SK-N-SH (cell line): ENCODE measurements at regions not wholly inside any gene's neighbourhood (a gene's known extent, or its start where the extent isn't known, plus 50 kb on each side); places are given as distances from the start of the nearest gene placed in this dataset.

Experiments used
- CTCF ChIA-PET: fragments of 300-600, 350-600 bp; formaldehyde crosslinking; extraction: SDS; loops from one replicate; lab custom pipeline; 2021; lab: Yijun Ruan, JAX
- POLR2A ChIA-PET: fragments of 350-600 bp; sonication (Branson Sonifier 250); formaldehyde crosslinking; extraction: SDS; loops from one replicate; lab custom pipeline; 2020; ENCODE audit warnings: antibody characterized with exemption, inconsistent platforms; lab: Yijun Ruan, JAX
- DNase-seq: peaks from one replicate; pipeline ENCODE4 v3.0.0; 2012
- H2AFZ ChIP-seq: fragments of 200-600 bp; sonication (generic); 2 replicates; pipeline ENCODE4 v1.8.1; 2016; ENCODE audit warnings: antibody characterized with exemption, mild to moderate bottlenecking, low read depth
- H3F3A ChIP-seq: fragments of 200-600 bp; sonication (generic); replicated peaks from 2 replicates; pipeline ENCODE3; 2016; ENCODE audit warnings: antibody characterized with exemption, mild to moderate bottlenecking; ENCODE audit not compliant: insufficient read depth
- H3K27ac ChIP-seq, 2 experiments: fragments of 200-500 bp in 1 of 2; fragments of 200-600 bp in 1 of 2; sonication (Bioruptor generic) in 1 of 2; sonication (generic), shearing (Covaris generic) in 1 of 2; 2 replicates each; pipeline versions ENCODE4 v1.5.1 to v1.6.1; 2014 to 2016; ENCODE audit warnings: low read depth in 2 of 2, inconsistent platforms in 1 of 2, low read length in 1 of 2, mild to moderate bottlenecking in 1 of 2, mixed read lengths in 1 of 2
- H3K27me3 ChIP-seq: fragments of 200-600 bp; sonication (generic), shearing (Covaris generic); 2 replicates; pipeline ENCODE4 v1.6.1; 2016; ENCODE audit warnings: mixed run types; ENCODE audit not compliant: insufficient read depth
- H3K36me3 ChIP-seq, 2 experiments: fragments of 200-500 bp in 1 of 2; fragments of 200-600 bp in 1 of 2; sonication (Bioruptor generic) in 1 of 2; sonication (generic) in 1 of 2; replicated peaks in 1 of 2; 2 replicates each; pipeline versions ENCODE3 to v1.5.1; 2014 to 2016; ENCODE audit warnings: low read length in 1 of 2, mild to moderate bottlenecking in 1 of 2; ENCODE audit not compliant: insufficient read depth in 2 of 2, control insufficient read depth in 1 of 2
- H3K4me1 ChIP-seq, 2 experiments: fragments of 200-500 bp in 1 of 2; fragments of 200-600 bp in 1 of 2; sonication (Bioruptor generic) in 1 of 2; sonication (generic), shearing (Covaris generic) in 1 of 2; 2 replicates each; pipeline versions ENCODE4 v1.5.1 to v1.6.1; 2014 to 2016; ENCODE audit warnings: low read depth in 1 of 2, low read length in 1 of 2, mixed run types in 1 of 2; ENCODE audit not compliant: insufficient read depth in 2 of 2, control insufficient read depth in 1 of 2
- H3K4me2 ChIP-seq: fragments of 200-600 bp; sonication (generic), shearing (Covaris generic); 2 replicates; pipeline ENCODE4 v1.6.1; 2017; ENCODE audit warnings: mixed run types
- H3K4me3 ChIP-seq, 2 experiments: fragments of 200-500 bp in 1 of 2; fragments of 200-600 bp in 1 of 2; sonication (Bioruptor generic) in 1 of 2; sonication (generic), shearing (Covaris generic) in 1 of 2; 2 replicates each; pipeline versions ENCODE4 v1.5.1 to v1.8.1; 2014 to 2016; ENCODE audit warnings: low read depth in 2 of 2, inconsistent platforms in 1 of 2, low read length in 1 of 2, mild to moderate bottlenecking in 1 of 2, mixed read lengths in 1 of 2, moderate library complexity in 1 of 2
- H3K79me2 ChIP-seq: fragments of 200-600 bp; sonication (generic); 2 replicates; pipeline ENCODE4 v1.8.1; 2017; ENCODE audit warnings: mild to moderate bottlenecking; ENCODE audit not compliant: insufficient read depth
- H3K9ac ChIP-seq: fragments of 200-600 bp; sonication (generic); 2 replicates; pipeline ENCODE4 v1.6.1; 2017; ENCODE audit warnings: mixed run types
- H3K9me2 ChIP-seq: fragments of 200-600 bp; sonication (generic); 2 replicates; pipeline ENCODE4 v1.6.1; 2017; ENCODE audit warnings: mixed run types
- H3K9me3 ChIP-seq: fragments of 200-600 bp; sonication (generic); 2 replicates; pipeline ENCODE4 v1.6.1; 2017; ENCODE audit warnings: mixed run types, mild to moderate bottlenecking, moderate library complexity
- H4K20me1 ChIP-seq: fragments of 200-600 bp; sonication (generic); 2 replicates; pipeline ENCODE4 v1.6.1; 2017; ENCODE audit warnings: mild to moderate bottlenecking, mixed run types; ENCODE audit not compliant: insufficient read depth
- CHD2 ChIP-seq: fragments of 150-350 bp; IDR thresholded peaks from 2 replicates; pipeline ENCODE4 v1.6.1; 2018; ENCODE audit warnings: low read length; ENCODE audit not compliant: partially characterized antibody
- EP300 ChIP-seq, 2 experiments: IDR thresholded peaks; 2 replicates each; pipeline versions ENCODE4 v1.4.0 to v1.6.1; 2012; ENCODE audit warnings: borderline replicate concordance in 1 of 2, low read depth in 1 of 2, low read length in 1 of 2
- EZH2phosphoT487 ChIP-seq: fragments of 200-600 bp; sonication (generic); IDR thresholded peaks from 2 replicates; pipeline ENCODE4 v1.6.1; 2017; ENCODE audit warnings: low read depth, mixed run types, mild to moderate bottlenecking, antibody characterized with exemption, moderate library complexity, borderline replicate concordance
- FOSL2 ChIP-seq: IDR thresholded peaks from 2 replicates; pipeline ENCODE4 v1.4.0; 2012; ENCODE audit warnings: low read depth, mild to moderate bottlenecking, moderate library complexity, borderline replicate concordance
- GATA2 ChIP-seq: sonication (generic); formaldehyde crosslinking; IDR thresholded peaks from 2 replicates; pipeline ENCODE4 v1.5.0; 2020; ENCODE audit warnings: mild to moderate bottlenecking, missing genetic modification reagents
- IRF3 ChIP-seq: fragments of 150-350 bp; IDR thresholded peaks from 2 replicates; pipeline ENCODE4 v1.6.1; 2016; ENCODE audit warnings: mild to moderate bottlenecking, low read depth, low read length
- JUND ChIP-seq: IDR thresholded peaks from 2 replicates; pipeline ENCODE4 v1.4.0; 2012
- MAX ChIP-seq: IDR thresholded peaks from 2 replicates; pipeline ENCODE4 v1.4.0; 2012; ENCODE audit warnings: low read depth
- MXI1 ChIP-seq: IDR thresholded peaks from 2 replicates; pipeline ENCODE4 v1.6.1; 2012; ENCODE audit warnings: mild to moderate bottlenecking, low read depth, low read length, improper control_type of control experiment
- PBX3 ChIP-seq: IDR thresholded peaks from 2 replicates; pipeline ENCODE4; 2012
- RAD21 ChIP-seq: IDR thresholded peaks from 2 replicates; pipeline ENCODE4 v1.6.1; 2012; ENCODE audit warnings: mild to moderate bottlenecking, low read length
- RCOR1 ChIP-seq: fragments of 150-350 bp; IDR thresholded peaks from 2 replicates; pipeline ENCODE4 v1.6.1; 2017; ENCODE audit warnings: antibody characterized with exemption, low read length
- RXRA ChIP-seq: IDR thresholded peaks from 2 replicates; pipeline ENCODE4 v1.4.0; 2012; ENCODE audit warnings: low read depth, mild to moderate bottlenecking, borderline replicate concordance
- SMC3 ChIP-seq: IDR thresholded peaks from 2 replicates; pipeline ENCODE4 v1.6.1; 2012; ENCODE audit warnings: low read depth, low read length, improper control_type of control experiment
- TAF1 ChIP-seq: IDR thresholded peaks from 2 replicates; pipeline ENCODE4 v1.6.1; 2012; ENCODE audit warnings: low read depth, mild to moderate bottlenecking, low read length, moderate library complexity, borderline replicate concordance
- YY1 ChIP-seq: IDR thresholded peaks from 2 replicates; pipeline ENCODE4 v1.4.0; 2012; ENCODE audit warnings: low read depth, mild to moderate bottlenecking
- WGBS: methylation state at CpG from one replicate; pipeline ENCODE4 v1.1.6; 2017; ENCODE audit warnings: low lambda C conversion rate; 5-methylcytosine and 5-hydroxymethylcytosine counted together
- TF ChIP-seq, protein P1 (sequence below): IDR thresholded peaks from 2 replicates; pipeline ENCODE4 v1.4.0; 2012; ENCODE audit warnings: low read depth, borderline replicate concordance

DNA sequence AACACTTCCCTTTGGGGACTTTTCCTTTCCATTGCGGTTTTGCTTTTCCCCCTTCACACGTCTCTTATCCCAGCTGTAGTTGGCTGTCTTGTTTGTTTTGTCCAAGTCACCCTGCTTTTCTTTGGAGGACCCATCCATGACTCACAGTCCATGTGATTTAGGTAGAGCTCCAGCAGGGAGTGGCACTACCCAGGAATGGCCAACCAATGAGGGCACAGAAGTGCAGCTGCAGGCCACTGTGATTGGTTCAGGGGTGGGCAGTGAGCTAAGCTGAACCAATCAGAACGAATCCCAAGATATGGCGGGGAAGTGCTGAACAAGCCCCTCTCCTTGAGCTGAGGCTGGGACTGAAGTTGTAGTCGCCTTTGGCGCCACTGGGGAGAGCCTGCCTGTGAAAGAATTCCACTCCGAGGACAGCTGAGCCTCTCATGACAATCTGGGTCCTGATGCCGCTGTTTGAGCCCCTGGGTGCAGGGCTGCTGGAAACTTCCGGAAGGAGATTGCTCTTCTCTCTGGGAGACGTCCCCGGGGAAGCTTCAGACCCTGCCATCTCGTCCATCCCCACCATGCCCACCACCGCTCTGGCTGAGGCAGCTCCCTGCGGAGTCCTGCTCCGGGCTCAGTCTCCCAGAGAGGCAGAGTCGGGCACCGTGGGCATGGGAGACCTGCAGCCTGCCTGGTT is 62.9 kb upstream of the URI1 start (continued):
- TF ChIP-seq PBX3 (no peak), SMC3 (no peak), MAX (0 out of 2 replicates have a peak, but pooled peaks have one; percentile 38), RXRA (no peak), YY1 (no peak)
- TF ChIP-seq, protein P1, sequence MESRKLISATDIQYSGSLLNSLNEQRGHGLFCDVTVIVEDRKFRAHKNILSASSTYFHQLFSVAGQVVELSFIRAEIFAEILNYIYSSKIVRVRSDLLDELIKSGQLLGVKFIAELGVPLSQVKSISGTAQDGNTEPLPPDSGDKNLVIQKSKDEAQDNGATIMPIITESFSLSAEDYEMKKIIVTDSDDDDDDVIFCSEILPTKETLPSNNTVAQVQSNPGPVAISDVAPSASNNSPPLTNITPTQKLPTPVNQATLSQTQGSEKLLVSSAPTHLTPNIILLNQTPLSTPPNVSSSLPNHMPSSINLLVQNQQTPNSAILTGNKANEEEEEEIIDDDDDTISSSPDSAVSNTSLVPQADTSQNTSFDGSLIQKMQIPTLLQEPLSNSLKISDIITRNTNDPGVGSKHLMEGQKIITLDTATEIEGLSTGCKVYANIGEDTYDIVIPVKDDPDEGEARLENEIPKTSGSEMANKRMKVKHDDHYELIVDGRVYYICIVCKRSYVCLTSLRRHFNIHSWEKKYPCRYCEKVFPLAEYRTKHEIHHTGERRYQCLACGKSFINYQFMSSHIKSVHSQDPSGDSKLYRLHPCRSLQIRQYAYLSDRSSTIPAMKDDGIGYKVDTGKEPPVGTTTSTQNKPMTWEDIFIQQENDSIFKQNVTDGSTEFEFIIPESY: no peak

- 0 out of 2 replicates have a peak overlapping the region, but pooled peaks have one; percentile 6 for H3K9ac ChIP-seq
- no peaks in the 10 kb centered on the region for H3K9me3 ChIP-seq
- no peak for TF ChIP-seq IRF3
- TF ChIP-seq, all 33 proteins: peak for 0
- DNase-seq: no peak
- WGBS: 25% methylated on average over 7 of the region's 7 CpGs
- Histone ChIP-seq H3K4me2 (peak overlapping the region; percentile 73), H3K4me1 (peaks cover 0 to 6% of the 10 kb centered on the region in 2 experiments; a peak in 1 of 4 replicates), H3K79me2 (no peaks in the 10 kb centered on the region), H3K27ac (no peak overlapping the region), H3K4me3 (peak overlapping the region; percentile 46 to 63), H3F3A (no peaks in the 10 kb centered on the region), H3K27me3 (no peaks in the 10 kb centered on the region; the same call in 1 of the 2 replicates), H4K20me1 (no peaks in the 10 kb centered on the region), H2AFZ (peak overlapping the region; percentile 77), H3K9me2 (no peaks in the 10 kb centered on the region), H3K36me3 (no peaks in the 10 kb centered on the region)
- ChIA-PET CTCF (interaction anchor here (0.7 to 3.4 kb wide), 9 partner anchors 19 to 770 kb away, joined by 3 to 21 read pairs (median 6); no protein-coding TSS in a partner anchor), POLR2A (no interaction called here)
Observed at GRCh38 chr19:29879655-29879974, 62.4 kb upstream of the URI1 start.

GRCh38 chr19:29880498-29881081 is 61.4 kb upstream of the URI1 start:
- DNase-seq: no peak
- CTCF ChIA-PET: interaction anchor here (1.7 to 3.4 kb wide), 5 partner anchors 20 to 151 kb away, joined by 3 to 21 read pairs (median 10); no protein-coding TSS in a partner anchor
- Histone ChIP-seq H3F3A (no peaks in the 10 kb centered on the region), H3K4me1 (peaks cover 0 to 6% of the 10 kb centered on the region in 2 experiments; a peak in 1 of 4 replicates), H3K27me3 (no peaks in the 10 kb centered on the region; the same call in 1 of the 2 replicates), H3K9me3 (no peaks in the 10 kb centered on the region), H3K9ac (no peak overlapping the region), H3K36me3 (no peaks in the 10 kb centered on the region), H3K4me3 (no peak overlapping the region), H4K20me1 (no peaks in the 10 kb centered on the region), H3K79me2 (no peaks in the 10 kb centered on the region), H3K27ac (no peak overlapping the region), H3K9me2 (no peaks in the 10 kb centered on the region), H2AFZ (no peak overlapping the region), H3K4me2 (no peak overlapping the region)
- WGBS: 58% methylated on average over 10 of the region's 10 CpGs
- POLR2A ChIA-PET: interaction anchor here (0.6 kb wide), 1 partner anchor 298 kb away, joined by 3 read pairs; no protein-coding TSS in a partner anchor
- TF ChIP-seq SMC3 (no peak), RCOR1 (no peak), MXI1 (no peak), RAD21 (no peak), CHD2 (no peak), JUND (no peak), EP300 (IDR thresholded peaks at IDR 0.05; ENCODE audit: borderline replicate concordance in 1 of 2, low read depth in 1 of 2, low read length in 1 of 2) (no peak), FOSL2 (no peak), RXRA (no peak), EZH2phosphoT487 (no peak), GATA2 (CRISPR knock-in tag) (no peak), MAX (no peak), TAF1 (no peak)
